ENCODE measurements at regions not wholly inside any gene's neighbourhood (a gene's known extent, or its start where the extent isn't known, plus 50 kb on each side); places are given as distances from the start of the nearest gene placed in this dataset.

GRCh38 chr4:139606103-139606502 is 50.1 kb upstream of the SETD7 start:
- Histone ChIP-seq H3K36me3 (no peaks in the 10 kb centered on the region), H3K4me3 (peak overlapping the region in 1 of 4 donors; percentile 29), H3K27ac (no peak overlapping the region), H3K9me3 (no peaks in the 10 kb centered on the region), H3K27me3 (no peaks in the 10 kb centered on the region), H3K4me1 (peaks cover 0 to 9% (median 0%) of the 10 kb centered on the region in 4 donors)
- DNase-seq (no peak), ATAC-seq (ENCODE audit: low FRiP score in 2 of 2) (no peak)
- TF ChIP-seq EP300 (IDR thresholded peaks at IDR 0.05) = no peak
- no peak for TF ChIP-seq CTCF (IDR thresholded peaks at IDR 0.05)
- 85 to 86% methylated on average over 8 of the region's 8 CpGs for WGBS, 2 donors
